HepG2 (cell line): ENCODE measurements at regions not wholly inside any gene's neighbourhood (a gene's known extent, or its start where the extent isn't known, plus 50 kb on each side); places are given as distances from the start of the nearest gene placed in this dataset.

Experiments used
- ATAC-seq: fragments of 200-7000 bp; cut with Tn5 transposase; 3 replicates; pipeline ENCODE4 v1.9.1; 2020; ENCODE audit warnings: mild to moderate bottlenecking, moderate library complexity
- BruUV-seq: library from RNA; stranded (reverse); fragments of 400-500 nt; replicated peaks from 2 replicates; lab custom pipeline; 2021; lab: Mats Ljungman, UMichigan
- CTCF ChIA-PET: fragments of 300-600 bp; formaldehyde crosslinking; extraction: SDS; loops from one replicate; lab custom pipeline; 2021; ENCODE audit warnings: low total read pairs, inconsistent platforms, low intra/inter-chr PET ratio; lab: Yijun Ruan, JAX
- POLR2A ChIA-PET: fragments of 350-600 bp; sonication (Branson Sonifier 250); formaldehyde crosslinking; loops from one replicate; lab custom pipeline; 2020; ENCODE audit warnings: antibody characterized with exemption, inconsistent platforms; lab: Yijun Ruan, JAX
- DNase-seq: peaks from one replicate; pipeline ENCODE4 v3.0.0-alpha.2; 2015; ENCODE audit warnings: low spot score
- FAIRE-seq: peaks from 3 replicates; lab custom pipeline; 2011; peaks lifted over from hg19 to GRCh38; lab: Jason Lieb, UNC
- H2AFZ ChIP-seq: one replicate; pipeline ENCODE4 v1.6.1; 2011; ENCODE audit warnings: low read length, inconsistent platforms
- H3K27ac ChIP-seq: fragments of 300-600 bp; 3 replicates; pipeline ENCODE4 v1.8.0; 2011; ENCODE audit warnings: mixed run types, mild to moderate bottlenecking, mixed read lengths, low read length, inconsistent platforms; ENCODE audit not compliant: insufficient read depth; ENCODE audit errors: extremely low read length
- H3K27me3 ChIP-seq, 2 experiments: fragments of 200-600 bp in 1 of 2; 2 replicates in 1 of 2; 3 replicates in 1 of 2; pipeline versions ENCODE4 v1.6.0 to v1.8.0; 2011; ENCODE audit warnings: low read length in 2 of 2, mild to moderate bottlenecking in 2 of 2, moderate library complexity in 2 of 2, inconsistent platforms in 1 of 2; ENCODE audit not compliant: insufficient read depth in 2 of 2, control insufficient read depth in 1 of 2
- H3K36me3 ChIP-seq, 2 experiments: fragments of 200-600 bp in 1 of 2; replicated peaks in 1 of 2; 2 replicates in 1 of 2; 3 replicates in 1 of 2; pipeline versions ENCODE4 v1.5.1 to v1.8.0; 2011; ENCODE audit warnings: low read length in 2 of 2, inconsistent platforms in 1 of 2; ENCODE audit not compliant: insufficient read depth in 2 of 2, control insufficient read depth in 1 of 2
- H3K4me1 ChIP-seq: 2 replicates; pipeline ENCODE4 v1.5.1; 2012; ENCODE audit warnings: low read length, inconsistent platforms; ENCODE audit not compliant: insufficient read depth
- H3K4me2 ChIP-seq: 2 replicates; pipeline ENCODE4 v1.6.0; 2011; ENCODE audit warnings: low read depth, low read length, inconsistent platforms
- H3K4me3 ChIP-seq, 3 experiments: fragments of 200-600 bp in 1 of 3; sonication (generic), shearing (Covaris generic) in 1 of 3; replicated peaks in 1 of 3; 2 replicates each; pipeline ENCODE4 v1.5.1; 2011 to 2016; ENCODE audit warnings: low read length in 3 of 3, inconsistent platforms in 2 of 3, low read depth in 2 of 3, mild to moderate bottlenecking in 2 of 3, control low read depth in 1 of 3, mixed read lengths in 1 of 3; ENCODE audit not compliant: insufficient read depth in 1 of 3
- H3K79me2 ChIP-seq: one replicate; pipeline ENCODE4 v1.6.1; 2011; ENCODE audit warnings: low read length, inconsistent platforms; ENCODE audit not compliant: insufficient read depth
- H3K9ac ChIP-seq: 2 replicates; pipeline ENCODE4 v1.6.0; 2011; ENCODE audit warnings: mild to moderate bottlenecking, low read depth, low read length, inconsistent platforms; ENCODE audit not compliant: insufficient read depth
- H3K9me3 ChIP-seq: 2 replicates; pipeline ENCODE4 v1.5.1; 2012; ENCODE audit warnings: mild to moderate bottlenecking, low read length
- H4K20me1 ChIP-seq: 2 replicates; pipeline ENCODE4 v1.6.0; 2011; ENCODE audit warnings: inconsistent platforms, mild to moderate bottlenecking, low read length, moderate library complexity; ENCODE audit not compliant: insufficient read depth
- CEBPG ChIP-seq: IDR thresholded peaks from 2 replicates; pipeline ENCODE4 v1.6.1; 2016
- CREB3 ChIP-seq: sonication (generic); formaldehyde crosslinking; IDR thresholded peaks from 2 replicates; pipeline ENCODE4 v1.5.0; 2020; ENCODE audit warnings: missing genetic modification reagents
- DMAP1 ChIP-seq: IDR thresholded peaks from 2 replicates; pipeline ENCODE4 v1.6.1; 2016
- DR1 ChIP-seq: sonication (generic); formaldehyde crosslinking; IDR thresholded peaks from 2 replicates; pipeline ENCODE4 v1.8.0; 2021; ENCODE audit warnings: mild to moderate bottlenecking, missing genetic modification reagents, inconsistent platforms
- HOXD1 ChIP-seq: sonication (generic); formaldehyde crosslinking; IDR thresholded peaks from 2 replicates; pipeline ENCODE4 v1.5.0; 2020; ENCODE audit warnings: missing genetic modification reagents
- JUNB ChIP-seq: sonication (generic); formaldehyde crosslinking; IDR thresholded peaks from 2 replicates; pipeline ENCODE4 v1.8.0; 2022; ENCODE audit warnings: missing genetic modification reagents, mild to moderate bottlenecking, borderline replicate concordance
- KDM1A ChIP-seq: IDR thresholded peaks from 2 replicates; pipeline ENCODE4 v1.6.1; 2016; ENCODE audit warnings: missing compliant biosample characterization
- NKX3-1 ChIP-seq: sonication (generic); formaldehyde crosslinking; IDR thresholded peaks from 2 replicates; pipeline ENCODE4 v1.5.0; 2020; ENCODE audit warnings: missing genetic modification reagents
- SP2 ChIP-seq: sonication (generic); formaldehyde crosslinking; IDR thresholded peaks from 2 replicates; pipeline ENCODE4 v1.5.1; 2020; ENCODE audit warnings: mild to moderate bottlenecking, missing genetic modification reagents
- WIZ ChIP-seq: sonication (generic); formaldehyde crosslinking; IDR thresholded peaks from 2 replicates; pipeline ENCODE4 v1.5.1; 2020; ENCODE audit warnings: mild to moderate bottlenecking, missing genetic modification reagents
- YY1 ChIP-seq: IDR thresholded peaks from 2 replicates; pipeline ENCODE4 v1.6.1; 2011; ENCODE audit warnings: low read length, low read depth, moderate library complexity, mild to moderate bottlenecking; ENCODE audit not compliant: insufficient read depth, insufficient replicate concordance
- ZMYM3 ChIP-seq: sonication (generic); formaldehyde crosslinking; IDR thresholded peaks from 2 replicates; pipeline ENCODE4 v1.5.1; 2020; ENCODE audit warnings: mild to moderate bottlenecking, missing genetic modification reagents
- ZNF10 ChIP-seq: sonication (generic); formaldehyde crosslinking; IDR thresholded peaks from 2 replicates; pipeline ENCODE4 v1.4.0; 2020; ENCODE audit warnings: mild to moderate bottlenecking, low read depth, missing genetic modification reagents, borderline replicate concordance
- ZNF737 ChIP-seq: sonication (generic); formaldehyde crosslinking; IDR thresholded peaks from 2 replicates; pipeline ENCODE4 v1.5.0; 2020; ENCODE audit warnings: missing genetic modification reagents, mild to moderate bottlenecking, borderline replicate concordance
- ZNF782 ChIP-seq: sonication (generic); formaldehyde crosslinking; IDR thresholded peaks from 2 replicates; pipeline ENCODE4 v1.4.0; 2020; ENCODE audit warnings: missing genetic modification reagents, mild to moderate bottlenecking, borderline replicate concordance
- ZNF879 ChIP-seq: sonication (generic); formaldehyde crosslinking; IDR thresholded peaks from 2 replicates; pipeline ENCODE4 v1.8.1; 2023; ENCODE audit warnings: missing genetic modification reagents
- WGBS: methylation state at CpG from one replicate; pipeline ENCODE4 v1.1.6; 2017; ENCODE audit warnings: low lambda C conversion rate; 5-methylcytosine and 5-hydroxymethylcytosine counted together
- in situ Hi-C: cut with HindIII; loops from 2 replicates; pipeline ENCODE4 v1.10.0; 2017; ENCODE audit warnings: low pct_unique_long_range_greater_than_20kb; ENCODE audit not compliant: extremely low pct_ligation_motif_present
- intact Hi-C: fragments of 100-400 bp; cut with micrococcal nuclease; formaldehyde crosslinking; loops from one replicate; pipeline ENCODE4 v1.10.0; 2022; ENCODE audit not compliant: unreplicated experiment
- TF ChIP-seq, protein P1 (sequence below): sonication (generic); formaldehyde crosslinking; IDR thresholded peaks from 2 replicates; pipeline ENCODE4 v1.8.0; 2022; ENCODE audit warnings: mild to moderate bottlenecking, missing genetic modification reagents; ENCODE audit not compliant: insufficient replicate concordance
- TF ChIP-seq, protein P2 (sequence below): sonication (generic); formaldehyde crosslinking; conservative IDR thresholded peaks from 2 replicates; pipeline ENCODE4 v1.8.1; 2023; ENCODE audit warnings: missing genetic modification reagents

- no peaks in the 10 kb centered on the region for H3K79me2 ChIP-seq
- H2AFZ ChIP-seq, result no peak overlapping the region
- intact Hi-C loops (no loop called here), in situ Hi-C loops (no loop called here)
- no peak overlapping the region for H3K4me3 ChIP-seq
- CTCF ChIA-PET, result no interaction called here
- H3K4me2 ChIP-seq, result no peak overlapping the region
- DNase-seq (no peak), FAIRE-seq (no peak), ATAC-seq (no peak)
- TF ChIP-seq CREB3 (CRISPR knock-in tag) (no peak), YY1 (no peak), HOXD1 (no peak), NKX3-1 (CRISPR knock-in tag) (no peak), JUNB (CRISPR knock-in tag) (no peak), ZNF782 (no peak), WIZ (CRISPR knock-in tag) (no peak), SP2 (CRISPR knock-in tag) (no peak), ZMYM3 (CRISPR knock-in tag) (no peak), CEBPG (no peak), KDM1A (CRISPR knock-in tag) (no peak), DR1 (CRISPR knock-in tag) (no peak), DMAP1 (CRISPR knock-in tag) (no peak), ZNF737 (no peak), ZNF10 (no peak), ZNF879 (CRISPR knock-in tag) (no peak)
- TF ChIP-seq, protein P1, sequence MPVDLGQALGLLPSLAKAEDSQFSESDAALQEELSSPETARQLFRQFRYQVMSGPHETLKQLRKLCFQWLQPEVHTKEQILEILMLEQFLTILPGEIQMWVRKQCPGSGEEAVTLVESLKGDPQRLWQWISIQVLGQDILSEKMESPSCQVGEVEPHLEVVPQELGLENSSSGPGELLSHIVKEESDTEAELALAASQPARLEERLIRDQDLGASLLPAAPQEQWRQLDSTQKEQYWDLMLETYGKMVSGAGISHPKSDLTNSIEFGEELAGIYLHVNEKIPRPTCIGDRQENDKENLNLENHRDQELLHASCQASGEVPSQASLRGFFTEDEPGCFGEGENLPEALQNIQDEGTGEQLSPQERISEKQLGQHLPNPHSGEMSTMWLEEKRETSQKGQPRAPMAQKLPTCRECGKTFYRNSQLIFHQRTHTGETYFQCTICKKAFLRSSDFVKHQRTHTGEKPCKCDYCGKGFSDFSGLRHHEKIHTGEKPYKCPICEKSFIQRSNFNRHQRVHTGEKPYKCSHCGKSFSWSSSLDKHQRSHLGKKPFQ (CRISPR knock-in tag), result no peak
- TF ChIP-seq, protein P2, sequence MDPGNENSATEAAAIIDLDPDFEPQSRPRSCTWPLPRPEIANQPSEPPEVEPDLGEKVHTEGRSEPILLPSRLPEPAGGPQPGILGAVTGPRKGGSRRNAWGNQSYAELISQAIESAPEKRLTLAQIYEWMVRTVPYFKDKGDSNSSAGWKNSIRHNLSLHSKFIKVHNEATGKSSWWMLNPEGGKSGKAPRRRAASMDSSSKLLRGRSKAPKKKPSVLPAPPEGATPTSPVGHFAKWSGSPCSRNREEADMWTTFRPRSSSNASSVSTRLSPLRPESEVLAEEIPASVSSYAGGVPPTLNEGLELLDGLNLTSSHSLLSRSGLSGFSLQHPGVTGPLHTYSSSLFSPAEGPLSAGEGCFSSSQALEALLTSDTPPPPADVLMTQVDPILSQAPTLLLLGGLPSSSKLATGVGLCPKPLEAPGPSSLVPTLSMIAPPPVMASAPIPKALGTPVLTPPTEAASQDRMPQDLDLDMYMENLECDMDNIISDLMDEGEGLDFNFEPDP (CRISPR knock-in tag), result no peak
- no peaks in the 10 kb centered on the region for H3K4me1 ChIP-seq
- POLR2A ChIA-PET, result no interaction called here
- no peaks in the 10 kb centered on the region for H3K36me3 ChIP-seq
- whole genome bisulfite sequencing, result 0% methylated on average over 3 of the region's 3 CpGs
- H3K9me3 ChIP-seq, result no peaks in the 10 kb centered on the region
- no peaks in the 10 kb centered on the region for H4K20me1 ChIP-seq
- H3K9ac ChIP-seq, result no peak overlapping the region
- no peaks in the 10 kb centered on the region for H3K27me3 ChIP-seq
- BruUV-seq, result no TSS peak
- no peak overlapping the region for H3K27ac ChIP-seq
Measured at GRCh38 chr4:155496294-155496626, 119.5 kb upstream of the MAP9 start.
